ENCODE measurements at regions not wholly inside any gene's neighbourhood (a gene's known extent, or its start where the extent isn't known, plus 50 kb on each side); places are given as distances from the start of the nearest gene placed in this dataset.

GRCh38 chr1:90504509-90504908 is 212.6 kb downstream of the BARHL2 start:
- H3K4me1 ChIP-seq (ENCODE audit: insufficient read depth, low read length), result peaks cover 11% of the 10 kb centered on the region; the same call in 1 of the 2 replicates

GRCh38 chr1:90502696-90503095 is 214.4 kb downstream of the BARHL2 start:
- no peak overlapping the region for H2AFZ ChIP-seq (ENCODE audit: low read length)
- no TSS peak for BruUV-seq (replicated peaks)
- H3K36me3 ChIP-seq (replicated peaks in 1 of 2; ENCODE audit: control insufficient read depth in 1 of 2, insufficient read depth in 2 of 2, low read length in 2 of 2), result no peaks in the 10 kb centered on the region
- H3K27ac ChIP-seq (ENCODE audit: extremely low read length, insufficient read depth, low read length), result no peak overlapping the region
- H3K4me3 ChIP-seq (replicated peaks in 1 of 3; ENCODE audit: insufficient read depth in 1 of 3, low read depth in 2 of 3, low read length in 3 of 3), result no peak overlapping the region
- no peaks in the 10 kb centered on the region for H3K9me3 ChIP-seq (ENCODE audit: low read length)
- no peak for DNase-seq (ENCODE audit: low spot score)
- H3K27me3 ChIP-seq (ENCODE audit: control insufficient read depth in 1 of 2, insufficient read depth in 2 of 2, low read length in 2 of 2), result no peaks in the 10 kb centered on the region; a peak in 1 of 5 replicates
- H4K20me1 ChIP-seq (ENCODE audit: insufficient read depth, low read length), result no peaks in the 10 kb centered on the region
- no peak for FAIRE-seq
- ATAC-seq, result no peak
- ChIA-PET CTCF (ENCODE audit: low intra/inter-chr PET ratio, low total read pairs) (no interaction called here), POLR2A (no interaction called here)
- in situ Hi-C loops (cut with HindIII; ENCODE audit: extremely low pct_ligation_motif_present, low pct_unique_long_range_greater_than_20kb), result no loop called here
- 0 out of 2 replicates have a peak, but pooled peaks cover 5% of the 10 kb centered on the region for H3K4me1 ChIP-seq (ENCODE audit: insufficient read depth, low read length)
- H3K79me2 ChIP-seq (ENCODE audit: insufficient read depth, low read length), result no peaks in the 10 kb centered on the region
- 0% methylated on average over 1 of the region's 1 CpG for WGBS (ENCODE audit: low lambda C conversion rate)
- H3K4me2 ChIP-seq (ENCODE audit: low read depth, low read length), result no peak overlapping the region
- no peak overlapping the region for H3K9ac ChIP-seq (ENCODE audit: insufficient read depth, low read depth, low read length)
- intact Hi-C loops (cut with micrococcal nuclease; ENCODE audit: unreplicated experiment), result no loop called here
- TF ChIP-seq KIAA2018 (CRISPR knock-in tag; IDR thresholded peaks at IDR 0.05; ENCODE audit: borderline replicate concordance), result no peak
- TF ChIP-seq PHF20 (CRISPR knock-in tag; IDR thresholded peaks at IDR 0.05), result no peak
- no peak for TF ChIP-seq NAIF1 (CRISPR knock-in tag; IDR thresholded peaks at IDR 0.05; ENCODE audit: borderline replicate concordance)

More at GRCh38 chr1:90504509-90504908, 212.6 kb downstream of the BARHL2 start:
- ChIA-PET CTCF (ENCODE audit: low intra/inter-chr PET ratio, low total read pairs) (no interaction called here), POLR2A (no interaction called here)
- intact Hi-C loops (cut with micrococcal nuclease; ENCODE audit: unreplicated experiment) (no loop called here), in situ Hi-C loops (cut with HindIII; ENCODE audit: extremely low pct_ligation_motif_present, low pct_unique_long_range_greater_than_20kb) (no loop called here)
- H3K9ac ChIP-seq (ENCODE audit: insufficient read depth, low read depth, low read length), result no peak overlapping the region
- H3K36me3 ChIP-seq (replicated peaks in 1 of 2; ENCODE audit: control insufficient read depth in 1 of 2, insufficient read depth in 2 of 2, low read length in 2 of 2), result no peaks in the 10 kb centered on the region
- H3K79me2 ChIP-seq (ENCODE audit: insufficient read depth, low read length), result no peaks in the 10 kb centered on the region
- no peak overlapping the region for H3K4me2 ChIP-seq (ENCODE audit: low read depth, low read length)
- no peaks in the 10 kb centered on the region; a peak in 1 of 5 replicates for H3K27me3 ChIP-seq (ENCODE audit: control insufficient read depth in 1 of 2, insufficient read depth in 2 of 2, low read length in 2 of 2)
- FAIRE-seq (no peak), DNase-seq (ENCODE audit: low spot score) (no peak), ATAC-seq (no peak)
- no peaks in the 10 kb centered on the region for H4K20me1 ChIP-seq (ENCODE audit: insufficient read depth, low read length)
- H3K27ac ChIP-seq (ENCODE audit: extremely low read length, insufficient read depth, low read length), result no peak overlapping the region
- no peaks in the 10 kb centered on the region for H3K9me3 ChIP-seq (ENCODE audit: low read length)
- TF ChIP-seq ZNF816 (CRISPR knock-in tag; IDR thresholded peaks at IDR 0.05; ENCODE audit: borderline replicate concordance) (no peak), KLF9 (CRISPR knock-in tag; IDR thresholded peaks at IDR 0.05; ENCODE audit: low read depth) (no peak), AGO1 (IDR thresholded peaks at IDR 0.05; ENCODE audit: low read depth, low read length, poor library complexity, severe bottlenecking) (no peak), ZNF800 (CRISPR knock-in tag; IDR thresholded peaks at IDR 0.05) (no peak), ZNF335 (CRISPR knock-in tag; IDR thresholded peaks at IDR 0.05) (no peak), ZNF570 (CRISPR knock-in tag; IDR thresholded peaks at IDR 0.05; ENCODE audit: borderline replicate concordance) (no peak)
- 6% methylated on average over 1 of the region's 1 CpG for WGBS (ENCODE audit: low lambda C conversion rate)
- no peak overlapping the region for H2AFZ ChIP-seq (ENCODE audit: low read length)
- BruUV-seq (replicated peaks), result no TSS peak
- no peak overlapping the region for H3K4me3 ChIP-seq (replicated peaks in 1 of 3; ENCODE audit: insufficient read depth in 1 of 3, low read depth in 2 of 3, low read length in 3 of 3)

Measured in HepG2 (cell line).